ENCODE measurements at regions not wholly inside any gene's neighbourhood (a gene's known extent, or its start where the extent isn't known, plus 50 kb on each side); places are given as distances from the start of the nearest gene placed in this dataset.
A peak's percentile ranks its signal among the peaks of the same experiment; 100 is the strongest.

DNA sequence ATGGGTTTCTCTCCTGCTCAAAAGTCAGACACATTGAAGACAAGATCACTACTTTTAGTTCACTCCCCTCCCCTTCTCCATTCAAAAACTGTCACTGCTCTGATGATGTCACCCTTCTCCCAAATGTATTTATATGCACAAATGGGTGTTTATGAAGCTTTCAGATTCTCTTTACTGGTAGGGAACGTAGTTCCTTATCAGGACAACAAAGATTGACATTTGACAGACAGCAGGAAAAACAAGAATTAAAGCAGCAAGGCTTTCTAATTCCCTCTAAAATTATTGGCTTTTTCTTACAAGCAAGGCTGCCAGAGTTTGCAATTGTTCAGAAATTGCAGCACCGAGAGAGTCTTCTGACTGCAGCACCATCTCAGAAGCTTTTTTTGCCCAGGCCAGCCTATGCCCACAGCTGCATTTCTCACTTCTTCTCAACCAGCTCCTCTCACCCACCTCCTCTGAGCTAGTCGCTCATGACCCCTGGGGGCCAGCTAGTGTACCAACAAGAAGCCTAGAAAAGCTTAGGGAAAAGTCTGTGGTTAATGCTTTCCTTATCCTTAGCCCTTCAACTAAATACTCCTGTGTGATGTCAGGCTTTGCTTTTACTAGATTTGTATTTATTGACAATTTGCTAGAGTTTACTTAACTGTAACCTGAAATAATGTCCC lies 265.1 kb downstream of the HTR7 start:
- Mint-ChIP-seq H3K4me3 (no peak overlapping the region), H3K9me3 (no peaks in the 10 kb centered on the region), H3K36me3 (ENCODE audit: low read depth) (no peaks in the 10 kb centered on the region), H3K27me3 (ENCODE audit: low read depth) (peaks cover 33% of the 10 kb centered on the region), H3K4me1 (no peaks in the 10 kb centered on the region), H3K27ac (ENCODE audit: unreplicated experiment) (no peak overlapping the region)
- TF ChIP-seq, protein P1, sequence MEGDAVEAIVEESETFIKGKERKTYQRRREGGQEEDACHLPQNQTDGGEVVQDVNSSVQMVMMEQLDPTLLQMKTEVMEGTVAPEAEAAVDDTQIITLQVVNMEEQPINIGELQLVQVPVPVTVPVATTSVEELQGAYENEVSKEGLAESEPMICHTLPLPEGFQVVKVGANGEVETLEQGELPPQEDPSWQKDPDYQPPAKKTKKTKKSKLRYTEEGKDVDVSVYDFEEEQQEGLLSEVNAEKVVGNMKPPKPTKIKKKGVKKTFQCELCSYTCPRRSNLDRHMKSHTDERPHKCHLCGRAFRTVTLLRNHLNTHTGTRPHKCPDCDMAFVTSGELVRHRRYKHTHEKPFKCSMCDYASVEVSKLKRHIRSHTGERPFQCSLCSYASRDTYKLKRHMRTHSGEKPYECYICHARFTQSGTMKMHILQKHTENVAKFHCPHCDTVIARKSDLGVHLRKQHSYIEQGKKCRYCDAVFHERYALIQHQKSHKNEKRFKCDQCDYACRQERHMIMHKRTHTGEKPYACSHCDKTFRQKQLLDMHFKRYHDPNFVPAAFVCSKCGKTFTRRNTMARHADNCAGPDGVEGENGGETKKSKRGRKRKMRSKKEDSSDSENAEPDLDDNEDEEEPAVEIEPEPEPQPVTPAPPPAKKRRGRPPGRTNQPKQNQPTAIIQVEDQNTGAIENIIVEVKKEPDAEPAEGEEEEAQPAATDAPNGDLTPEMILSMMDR (conservative IDR thresholded peaks at IDR 0.05): peak; percentile 63
- DNase-seq (ENCODE audit: low read depth, low spot score): peak; percentile 34

DNA sequence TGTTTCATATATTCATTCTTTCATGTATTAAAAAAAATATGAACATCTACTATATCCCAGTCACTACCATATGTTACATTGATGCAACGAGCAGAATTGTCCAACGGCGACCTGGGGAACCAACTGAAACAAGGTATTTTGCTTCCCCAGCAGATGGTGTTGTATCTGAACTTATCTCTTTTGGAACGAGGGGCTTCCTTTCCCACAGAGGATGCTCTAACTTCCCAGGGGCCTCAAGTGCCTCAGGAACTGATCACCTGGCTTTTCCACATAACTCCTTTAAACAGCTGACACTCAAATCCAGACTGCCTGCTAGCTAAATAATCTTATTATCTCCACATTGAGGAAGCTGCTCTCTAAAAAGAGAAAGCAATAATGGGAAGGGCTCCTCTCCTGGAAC lies 259.3 kb downstream of the HTR7 start:
- Mint-ChIP-seq H3K27me3 (ENCODE audit: low read depth) (peaks cover 46% of the 10 kb centered on the region), H3K9me3 (no peaks in the 10 kb centered on the region), H3K36me3 (ENCODE audit: low read depth) (no peaks in the 10 kb centered on the region), H3K4me1 (no peaks in the 10 kb centered on the region), H3K4me3 (no peak overlapping the region), H3K27ac (ENCODE audit: unreplicated experiment) (no peak overlapping the region)
- TF ChIP-seq, protein P1 (conservative IDR thresholded peaks at IDR 0.05): no peak
- DNase-seq (ENCODE audit: low read depth, low spot score): no peak

DNA sequence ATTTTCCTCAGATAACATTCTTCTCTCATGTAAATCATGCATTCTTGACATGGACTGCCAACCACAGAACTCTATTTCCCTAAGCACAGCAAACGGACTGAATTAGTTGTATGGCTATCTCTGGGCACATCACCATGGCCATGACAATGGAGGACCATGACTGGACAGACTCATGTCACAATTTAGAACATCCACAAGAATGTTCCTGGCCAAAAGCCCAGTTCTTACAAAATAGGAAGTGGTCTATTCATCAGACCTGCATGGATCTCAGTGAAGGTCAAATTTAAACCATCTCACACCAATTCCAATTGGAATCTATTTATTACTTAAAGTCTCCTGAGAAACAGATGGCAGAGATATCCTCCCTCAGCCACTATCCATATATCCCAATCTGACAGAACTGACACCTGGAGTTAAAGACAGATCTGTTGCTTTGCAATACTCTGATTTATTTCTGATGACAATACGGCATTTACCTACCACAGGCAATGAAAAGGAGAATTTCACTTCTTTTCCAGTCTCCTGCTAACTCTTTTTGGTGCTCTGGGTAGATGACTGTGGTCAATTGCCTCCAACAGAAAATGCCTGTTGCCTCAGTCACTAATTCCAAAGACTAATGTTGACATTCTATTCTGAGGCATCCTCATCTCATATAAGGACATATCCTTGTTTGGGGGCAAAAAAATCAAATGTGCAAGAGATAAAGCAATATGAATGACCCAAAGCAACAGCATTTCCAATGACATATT lies 254.8 kb downstream of the HTR7 start:
- TF ChIP-seq, protein P1 (conservative IDR thresholded peaks at IDR 0.05): no peak
- Mint-ChIP-seq H3K9me3 (peaks cover 9% of the 10 kb centered on the region), H3K27me3 (ENCODE audit: low read depth) (peaks cover 14% of the 10 kb centered on the region), H3K27ac (ENCODE audit: unreplicated experiment) (no peak overlapping the region), H3K36me3 (ENCODE audit: low read depth) (no peaks in the 10 kb centered on the region), H3K4me1 (no peaks in the 10 kb centered on the region), H3K4me3 (no peak overlapping the region)
- no peak for DNase-seq (ENCODE audit: low read depth, low spot score)

DNA sequence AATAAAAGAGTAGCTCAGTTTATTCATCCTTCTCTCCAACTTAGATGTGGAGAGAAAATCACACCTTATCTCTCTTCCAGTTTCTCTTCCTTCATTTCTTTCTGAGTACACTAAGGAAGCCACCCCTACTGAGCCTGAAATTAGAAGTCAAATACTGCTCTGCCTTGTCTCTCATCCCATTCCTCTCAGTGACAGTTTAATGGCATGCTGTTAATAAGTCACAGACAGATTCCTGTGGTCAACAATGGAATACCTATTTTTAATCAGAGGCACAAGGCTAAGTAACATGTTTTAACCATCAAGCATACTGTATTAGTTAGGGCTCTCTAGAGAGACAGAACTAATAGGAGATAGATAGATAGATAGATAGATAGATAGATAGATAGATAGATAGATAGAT lies 253.2 kb downstream of the HTR7 start:
- TF ChIP-seq, protein P1 (conservative IDR thresholded peaks at IDR 0.05): no peak
- Mint-ChIP-seq H3K4me1 (no peaks in the 10 kb centered on the region), H3K9me3 (peaks cover 9% of the 10 kb centered on the region), H3K27ac (ENCODE audit: unreplicated experiment) (no peak overlapping the region), H3K36me3 (ENCODE audit: low read depth) (no peaks in the 10 kb centered on the region), H3K4me3 (no peak overlapping the region), H3K27me3 (ENCODE audit: low read depth) (peaks cover 6% of the 10 kb centered on the region)
- no peak for DNase-seq (ENCODE audit: low read depth, low spot score)

DNA sequence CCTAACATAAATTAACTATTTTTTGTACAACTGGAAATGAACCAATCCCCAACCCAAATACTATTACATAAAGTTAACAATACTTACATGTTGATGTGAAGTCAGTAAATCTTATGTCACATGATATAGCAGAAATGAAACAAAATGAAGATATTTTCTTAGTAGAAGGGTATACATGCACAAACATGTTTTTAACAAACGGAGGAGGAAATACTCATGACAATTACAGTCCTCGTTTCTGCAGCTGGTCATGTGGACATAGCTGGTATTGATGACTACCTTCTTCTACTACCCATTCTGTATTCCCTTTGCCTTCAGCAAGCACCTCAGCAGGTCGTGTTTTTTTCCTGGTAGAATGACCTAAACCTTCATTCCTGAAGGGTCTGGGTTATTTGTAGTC lies 252.3 kb downstream of the HTR7 start:
- Mint-ChIP-seq H3K36me3 (ENCODE audit: low read depth) (no peaks in the 10 kb centered on the region), H3K4me1 (no peaks in the 10 kb centered on the region), H3K4me3 (no peak overlapping the region), H3K27ac (ENCODE audit: unreplicated experiment) (no peak overlapping the region), H3K9me3 (peaks cover 9% of the 10 kb centered on the region), H3K27me3 (ENCODE audit: low read depth) (peaks cover 6% of the 10 kb centered on the region)
- TF ChIP-seq, protein P1 (conservative IDR thresholded peaks at IDR 0.05): no peak
- DNase-seq (ENCODE audit: low read depth, low spot score): no peak

All from neural crest cell (in vitro differentiated cells).